ENCODE measurements at regions not wholly inside any gene's neighbourhood (a gene's known extent, or its start where the extent isn't known, plus 50 kb on each side); places are given as distances from the start of the nearest gene placed in this dataset.

- TF ChIP-seq CTCF (IDR thresholded peaks at IDR 0.05; ENCODE audit: low read depth, low read length, poor library complexity, severe bottlenecking), result no peak
- no peak for TF ChIP-seq EZH2phosphoT487 (IDR thresholded peaks at IDR 0.05; ENCODE audit: borderline replicate concordance, low read length)
Measured at GRCh38 chr7:36064676-36065075, 88.4 kb upstream of the EEPD1 start.

Measured in DOHH2 (cell line).